Peyer's patch (tissue), 4 donors: ENCODE measurements at regions not wholly inside any gene's neighbourhood (a gene's known extent, or its start where the extent isn't known, plus 50 kb on each side); places are given as distances from the start of the nearest gene placed in this dataset.

ENCODE experiments used
- POLR2A ChIP-seq, 2 donors: fragments of 450-650 bp; IDR thresholded peaks; one replicate each; pipeline ENCODE4 v1.5.1; 2017; ENCODE audit warnings: antibody characterized with exemption in 2 of 2, mild to moderate bottlenecking in 2 of 2, moderate library complexity in 2 of 2
- TF ChIP-seq, protein P1 (sequence below), 6 experiments: fragments of 450-650 bp in 4 of 6; fragments of 200-600 bp in 2 of 6; sonication (generic) in 1 of 6; IDR thresholded peaks; one replicate each; pipeline ENCODE4 v1.5.1; 2017 to 2019; ENCODE audit warnings: antibody characterized with exemption in 6 of 6, mild to moderate bottlenecking in 3 of 6, moderate library complexity in 1 of 6

DNA sequence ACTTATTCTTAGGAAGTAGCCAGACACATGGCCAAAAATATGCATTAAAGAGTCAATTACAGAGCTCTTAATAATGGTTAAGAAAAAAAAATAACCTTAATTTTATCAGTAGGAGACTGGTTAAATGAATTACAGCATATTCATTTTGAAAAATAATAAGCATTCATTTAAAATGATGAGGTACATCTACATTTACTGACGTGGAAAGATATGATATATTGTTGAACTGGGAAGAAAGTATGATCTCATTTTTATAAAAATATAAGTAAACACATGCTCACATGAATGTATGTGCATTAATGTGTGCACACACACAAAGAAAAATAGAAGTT, 250.3 kb downstream of the ENC1 start:
- TF ChIP-seq, protein P1, sequence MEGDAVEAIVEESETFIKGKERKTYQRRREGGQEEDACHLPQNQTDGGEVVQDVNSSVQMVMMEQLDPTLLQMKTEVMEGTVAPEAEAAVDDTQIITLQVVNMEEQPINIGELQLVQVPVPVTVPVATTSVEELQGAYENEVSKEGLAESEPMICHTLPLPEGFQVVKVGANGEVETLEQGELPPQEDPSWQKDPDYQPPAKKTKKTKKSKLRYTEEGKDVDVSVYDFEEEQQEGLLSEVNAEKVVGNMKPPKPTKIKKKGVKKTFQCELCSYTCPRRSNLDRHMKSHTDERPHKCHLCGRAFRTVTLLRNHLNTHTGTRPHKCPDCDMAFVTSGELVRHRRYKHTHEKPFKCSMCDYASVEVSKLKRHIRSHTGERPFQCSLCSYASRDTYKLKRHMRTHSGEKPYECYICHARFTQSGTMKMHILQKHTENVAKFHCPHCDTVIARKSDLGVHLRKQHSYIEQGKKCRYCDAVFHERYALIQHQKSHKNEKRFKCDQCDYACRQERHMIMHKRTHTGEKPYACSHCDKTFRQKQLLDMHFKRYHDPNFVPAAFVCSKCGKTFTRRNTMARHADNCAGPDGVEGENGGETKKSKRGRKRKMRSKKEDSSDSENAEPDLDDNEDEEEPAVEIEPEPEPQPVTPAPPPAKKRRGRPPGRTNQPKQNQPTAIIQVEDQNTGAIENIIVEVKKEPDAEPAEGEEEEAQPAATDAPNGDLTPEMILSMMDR (IDR thresholded peaks at IDR 0.05), result no peak
- TF ChIP-seq POLR2A (IDR thresholded peaks at IDR 0.05), result no peak
